Karpas-422 (cell line): ENCODE measurements at regions not wholly inside any gene's neighbourhood (a gene's known extent, or its start where the extent isn't known, plus 50 kb on each side); places are given as distances from the start of the nearest gene placed in this dataset.

Source experiments
- DNase-seq: peaks from one replicate; pipeline ENCODE4 v3.0.0-alpha.2; 2015
- H2AFZ ChIP-seq: fragments of 200-600 bp; sonication (generic); 2 replicates; pipeline ENCODE4 v1.6.1; 2014; ENCODE audit warnings: antibody characterized with exemption, low read length, mixed read lengths
- H3K27ac ChIP-seq: fragments of 200-600 bp; sonication (generic); 2 replicates; pipeline ENCODE4 v1.5.1; 2014; ENCODE audit warnings: mild to moderate bottlenecking, low read length, moderate library complexity
- H3K27me3 ChIP-seq: fragments of 200-600 bp; sonication (generic); 2 replicates; pipeline ENCODE4 v1.6.1; 2014; ENCODE audit warnings: low read length, mixed read lengths
- H3K36me3 ChIP-seq: fragments of 200-600 bp; sonication (generic); 2 replicates; pipeline ENCODE4 v1.6.1; 2014; ENCODE audit warnings: low read length, mixed read lengths; ENCODE audit not compliant: insufficient read depth
- H3K4me1 ChIP-seq: fragments of 200-600 bp; sonication (generic); 2 replicates; pipeline ENCODE4 v1.6.1; 2014; ENCODE audit warnings: mild to moderate bottlenecking, low read length, mixed read lengths
- H3K4me2 ChIP-seq: fragments of 200-600 bp; sonication (generic); 2 replicates; pipeline ENCODE4 v1.6.1; 2014; ENCODE audit warnings: low read length, low read depth, mild to moderate bottlenecking; ENCODE audit not compliant: poor library complexity, severe bottlenecking
- H3K4me3 ChIP-seq: fragments of 200-600 bp; sonication (generic); 2 replicates; pipeline ENCODE4 v1.5.1; 2014; ENCODE audit warnings: mild to moderate bottlenecking, antibody characterized with exemption, low read length, mixed read lengths
- H3K79me2 ChIP-seq: fragments of 200-600 bp; sonication (generic); 2 replicates; pipeline ENCODE4 v1.6.1; 2014; ENCODE audit warnings: mild to moderate bottlenecking, low read length, mixed read lengths
- H3K9ac ChIP-seq: fragments of 200-600 bp; sonication (generic); 2 replicates; pipeline ENCODE4 v1.6.0; 2014; ENCODE audit warnings: low read length
- H3K9me2 ChIP-seq: fragments of 200-600 bp; sonication (generic), shearing (Covaris generic); replicated peaks from 2 replicates; pipeline ENCODE4 v1.6.0; 2014; ENCODE audit warnings: mild to moderate bottlenecking, low read length, moderate library complexity; ENCODE audit not compliant: insufficient read depth
- H3K9me3 ChIP-seq: fragments of 300-700, 200-600 bp; sonication (generic); 2 replicates; pipeline ENCODE4 v1.6.1; 2014; ENCODE audit warnings: low read length, mixed read lengths
- H4K20me1 ChIP-seq: fragments of 200-600 bp; sonication (generic); 2 replicates; pipeline ENCODE4 v1.6.1; 2014; ENCODE audit warnings: mild to moderate bottlenecking, antibody characterized with exemption, low read length, low read depth; ENCODE audit not compliant: insufficient read depth

- Histone ChIP-seq H3K4me1 (peaks cover 20% of the 10 kb centered on the region), H3K9ac (no peak overlapping the region), H3K4me2 (no peak overlapping the region), H2AFZ (no peak overlapping the region), H3K79me2 (no peaks in the 10 kb centered on the region), H3K9me3 (no peaks in the 10 kb centered on the region), H3K9me2 (no peaks in the 10 kb centered on the region), H3K27ac (no peak overlapping the region), H3K27me3 (no peaks in the 10 kb centered on the region), H4K20me1 (no peaks in the 10 kb centered on the region), H3K36me3 (no peaks in the 10 kb centered on the region), H3K4me3 (no peak overlapping the region)
- DNase-seq, result no peak
These were observed 609.7 kb upstream of the DAB2 start for GRCh38 chr5:40034441-40034840.

- H3K36me3 ChIP-seq, result no peaks in the 10 kb centered on the region
- DNase-seq, result peak; percentile 76
- H3K9ac ChIP-seq, result no peak overlapping the region
- no peaks in the 10 kb centered on the region for H3K27me3 ChIP-seq
- no peak overlapping the region for H2AFZ ChIP-seq
- H3K4me3 ChIP-seq, result no peak overlapping the region
- H3K9me3 ChIP-seq, result no peaks in the 10 kb centered on the region
- H3K79me2 ChIP-seq, result no peaks in the 10 kb centered on the region
- peaks cover 20% of the 10 kb centered on the region for H3K4me1 ChIP-seq
- peak overlapping the region; percentile 56; the same call in 1 of the 2 replicates for H3K27ac ChIP-seq
- H3K4me2 ChIP-seq, result peak overlapping the region; percentile 39
- no peaks in the 10 kb centered on the region for H3K9me2 ChIP-seq
- H4K20me1 ChIP-seq, result no peaks in the 10 kb centered on the region
These were observed 608.6 kb upstream of the DAB2 start for GRCh38 chr5:40033411-40033810.

GRCh38 chr5:40033009-40033408, 608.2 kb upstream of the DAB2 start:
- DNase-seq, result no peak
- Histone ChIP-seq H3K9me2 (no peaks in the 10 kb centered on the region), H3K27me3 (no peaks in the 10 kb centered on the region), H3K79me2 (no peaks in the 10 kb centered on the region), H3K36me3 (no peaks in the 10 kb centered on the region), H3K9me3 (no peaks in the 10 kb centered on the region), H2AFZ (no peak overlapping the region), H3K4me2 (peak overlapping the region; percentile 39), H3K4me1 (peaks cover 20% of the 10 kb centered on the region), H4K20me1 (no peaks in the 10 kb centered on the region), H3K27ac (peak overlapping the region; percentile 48; the same call in 1 of the 2 replicates), H3K9ac (no peak overlapping the region), H3K4me3 (no peak overlapping the region)

- Histone ChIP-seq H3K9me3 (no peaks in the 10 kb centered on the region), H2AFZ (no peak overlapping the region), H3K27me3 (no peaks in the 10 kb centered on the region), H3K4me2 (no peak overlapping the region), H3K4me1 (peaks cover 20% of the 10 kb centered on the region), H3K36me3 (no peaks in the 10 kb centered on the region), H3K27ac (no peak overlapping the region), H3K9ac (no peak overlapping the region), H3K79me2 (no peaks in the 10 kb centered on the region), H3K9me2 (no peaks in the 10 kb centered on the region), H3K4me3 (no peak overlapping the region), H4K20me1 (no peaks in the 10 kb centered on the region)
- no peak for DNase-seq
These were observed 605.9 kb upstream of the DAB2 start for GRCh38 chr5:40030661-40031060.

GRCh38 chr5:40029711-40030495, 605.1 kb upstream of the DAB2 start:
- H3K79me2 ChIP-seq, result no peaks in the 10 kb centered on the region
- H3K4me2 ChIP-seq, result no peak overlapping the region
- H3K27me3 ChIP-seq, result no peaks in the 10 kb centered on the region
- H3K4me3 ChIP-seq, result no peak overlapping the region
- no peaks in the 10 kb centered on the region for H3K36me3 ChIP-seq
- H2AFZ ChIP-seq, result no peak overlapping the region
- no peak overlapping the region for H3K27ac ChIP-seq
- no peak for DNase-seq
- H3K9ac ChIP-seq, result no peak overlapping the region
- peaks cover 20% of the 10 kb centered on the region for H3K4me1 ChIP-seq
- no peaks in the 10 kb centered on the region for H3K9me2 ChIP-seq
- H4K20me1 ChIP-seq, result no peaks in the 10 kb centered on the region
- no peaks in the 10 kb centered on the region for H3K9me3 ChIP-seq

GRCh38 chr5:40027400-40027799, 602.6 kb upstream of the DAB2 start:
- H3K4me3 ChIP-seq, result no peak overlapping the region
- no peak overlapping the region for H3K27ac ChIP-seq
- H3K79me2 ChIP-seq, result no peaks in the 10 kb centered on the region
- DNase-seq, result no peak
- H4K20me1 ChIP-seq, result no peaks in the 10 kb centered on the region
- no peaks in the 10 kb centered on the region for H3K9me3 ChIP-seq
- H3K4me1 ChIP-seq, result peaks cover 6% of the 10 kb centered on the region
- H3K9me2 ChIP-seq, result no peaks in the 10 kb centered on the region
- H3K9ac ChIP-seq, result no peak overlapping the region
- H3K27me3 ChIP-seq, result no peaks in the 10 kb centered on the region
- no peak overlapping the region for H2AFZ ChIP-seq
- no peak overlapping the region for H3K4me2 ChIP-seq
- H3K36me3 ChIP-seq, result no peaks in the 10 kb centered on the region

GRCh38 chr5:40025586-40025985, 600.8 kb upstream of the DAB2 start:
- no peaks in the 10 kb centered on the region for H3K79me2 ChIP-seq
- no peak overlapping the region for H2AFZ ChIP-seq
- no peak overlapping the region for H3K27ac ChIP-seq
- no peaks in the 10 kb centered on the region for H4K20me1 ChIP-seq
- no peak overlapping the region for H3K4me2 ChIP-seq
- no peaks in the 10 kb centered on the region for H3K9me2 ChIP-seq
- no peaks in the 10 kb centered on the region for H3K27me3 ChIP-seq
- H3K36me3 ChIP-seq, result no peaks in the 10 kb centered on the region
- no peaks in the 10 kb centered on the region for H3K9me3 ChIP-seq
- no peak overlapping the region for H3K9ac ChIP-seq
- no peak overlapping the region for H3K4me3 ChIP-seq
- DNase-seq, result no peak
- H3K4me1 ChIP-seq, result no peaks in the 10 kb centered on the region

GRCh38 chr5:40022057-40022456, 597.3 kb upstream of the DAB2 start:
- no peaks in the 10 kb centered on the region for H3K36me3 ChIP-seq
- no peaks in the 10 kb centered on the region for H3K9me3 ChIP-seq
- no peaks in the 10 kb centered on the region for H4K20me1 ChIP-seq
- no peak overlapping the region for H3K4me3 ChIP-seq
- no peaks in the 10 kb centered on the region for H3K9me2 ChIP-seq
- H3K79me2 ChIP-seq, result no peaks in the 10 kb centered on the region
- H3K9ac ChIP-seq, result no peak overlapping the region
- no peak overlapping the region for H3K4me2 ChIP-seq
- H3K27me3 ChIP-seq, result no peaks in the 10 kb centered on the region
- DNase-seq, result no peak
- H3K27ac ChIP-seq, result no peak overlapping the region
- H3K4me1 ChIP-seq, result no peaks in the 10 kb centered on the region
- no peak overlapping the region for H2AFZ ChIP-seq
